ENCODE measurements at regions not wholly inside any gene's neighbourhood (a gene's known extent, or its start where the extent isn't known, plus 50 kb on each side); places are given as distances from the start of the nearest gene placed in this dataset.
"Not testable (repeated sequence)": the region's sequence is repeated elsewhere in the genome, so short reads cannot be mapped to it uniquely, and the experiment has no call there.

- POLR2A ChIA-PET = no interaction called here
- no peak for TF ChIP-seq BHLHE40 (IDR thresholded peaks at IDR 0.05; ENCODE audit: borderline replicate concordance)
- no peak for TF ChIP-seq TARDBP (IDR thresholded peaks at IDR 0.05)
- TF ChIP-seq PKNOX1 (IDR thresholded peaks at IDR 0.05) = no peak
- TF ChIP-seq L3MBTL2 (conservative IDR thresholded peaks at IDR 0.05) = no peak
- TF ChIP-seq FOXA1 (IDR thresholded peaks at IDR 0.05) = no peak
- no peak for TF ChIP-seq CTBP1 (IDR thresholded peaks at IDR 0.05; ENCODE audit: borderline replicate concordance)
- TF ChIP-seq ELF4 (IDR thresholded peaks at IDR 0.05) = no peak
- no peak for TF ChIP-seq ARNT (IDR thresholded peaks at IDR 0.05)
- no peak for TF ChIP-seq SP1 (IDR thresholded peaks at IDR 0.05)
- TF ChIP-seq SUZ12 (IDR thresholded peaks at IDR 0.05) = no peak
These were observed 134.9 kb downstream of the TFCP2L1 start for GRCh38 chr2:121150126-121150525.

GRCh38 chr2:121150713-121151112 is 134.3 kb downstream of the TFCP2L1 start:
- TF ChIP-seq ZNF384 (IDR thresholded peaks at IDR 0.05) = no peak
- no peak for TF ChIP-seq SUZ12 (IDR thresholded peaks at IDR 0.05)
- no peak for TF ChIP-seq TARDBP (IDR thresholded peaks at IDR 0.05)
- TF ChIP-seq ARNT (IDR thresholded peaks at IDR 0.05) = no peak
- no peak for TF ChIP-seq SP1 (IDR thresholded peaks at IDR 0.05)
- no peak for TF ChIP-seq FOXA1 (IDR thresholded peaks at IDR 0.05)
- TF ChIP-seq BHLHE40 (IDR thresholded peaks at IDR 0.05; ENCODE audit: borderline replicate concordance) = no peak
- no peak for TF ChIP-seq ELF4 (IDR thresholded peaks at IDR 0.05)
- TF ChIP-seq FOXM1 (IDR thresholded peaks at IDR 0.05; ENCODE audit: borderline replicate concordance) = no peak
- TF ChIP-seq CTBP1 (IDR thresholded peaks at IDR 0.05; ENCODE audit: borderline replicate concordance) = no peak
- ChIA-PET POLR2A (no interaction called here), CTCF (interaction anchor here (0.6 to 1.3 kb wide), 3 partner anchors 9 to 22 kb away, joined by 3 to 5 read pairs (median 4); no protein-coding TSS in a partner anchor)
- DNase-seq (ENCODE audit: extremely low spot score) = no peak

More at GRCh38 chr2:121150126-121150525, 134.9 kb downstream of the TFCP2L1 start:
- DNase-seq (ENCODE audit: extremely low spot score) = no peak
- CTCF ChIA-PET = interaction anchor here (0.6 to 1.3 kb wide), 2 partner anchors 20 to 22 kb away, joined by 4 to 5 read pairs; no protein-coding TSS in a partner anchor

- CTCF ChIA-PET = interaction anchor here (0.6 to 1.1 kb wide), 3 partner anchors 9 to 436 kb away, joined by 3 read pairs; no protein-coding TSS in a partner anchor
These were observed 133.5 kb downstream of the TFCP2L1 start for GRCh38 chr2:121151311-121152109.

GRCh38 chr2:121152861-121153260 is 132.1 kb downstream of the TFCP2L1 start:
- ChIA-PET POLR2A (no interaction called here), CTCF (no interaction called here)
- TF ChIP-seq HDGF (IDR thresholded peaks at IDR 0.05; ENCODE audit: borderline replicate concordance) (no peak), NFRKB (IDR thresholded peaks at IDR 0.05) (no peak), LEF1 (IDR thresholded peaks at IDR 0.05; ENCODE audit: borderline replicate concordance) (no peak), CTBP1 (IDR thresholded peaks at IDR 0.05; ENCODE audit: borderline replicate concordance) (no peak)
- DNase-seq (ENCODE audit: extremely low spot score) = no peak

More at GRCh38 chr2:121151311-121152109, 133.5 kb downstream of the TFCP2L1 start:
- TF ChIP-seq FOXK2 (IDR thresholded peaks at IDR 0.05) (no peak), PKNOX1 (IDR thresholded peaks at IDR 0.05) (no peak), SP1 (IDR thresholded peaks at IDR 0.05) (no peak), BHLHE40 (IDR thresholded peaks at IDR 0.05; ENCODE audit: borderline replicate concordance) (no peak)
- DNase-seq (ENCODE audit: extremely low spot score) = no peak
- POLR2A ChIA-PET = no interaction called here

GRCh38 chr2:121153516-121153915 is 131.5 kb downstream of the TFCP2L1 start:
- DNase-seq (ENCODE audit: extremely low spot score) = no peak
- TF ChIP-seq FOXA1 (IDR thresholded peaks at IDR 0.05) = no peak
- no peak for TF ChIP-seq LEF1 (IDR thresholded peaks at IDR 0.05; ENCODE audit: borderline replicate concordance)
- TF ChIP-seq L3MBTL2 (conservative IDR thresholded peaks at IDR 0.05) = no peak
- no peak for TF ChIP-seq ARNT (IDR thresholded peaks at IDR 0.05)
- TF ChIP-seq TARDBP (IDR thresholded peaks at IDR 0.05) = no peak
- TF ChIP-seq NFRKB (IDR thresholded peaks at IDR 0.05) = no peak
- no peak for TF ChIP-seq PKNOX1 (IDR thresholded peaks at IDR 0.05)
- no peak for TF ChIP-seq FOXM1 (IDR thresholded peaks at IDR 0.05; ENCODE audit: borderline replicate concordance)
- POLR2A ChIA-PET = no interaction called here
- CTCF ChIA-PET = no interaction called here

GRCh38 chr2:121155502-121156056 is 129.4 kb downstream of the TFCP2L1 start:
- ChIA-PET POLR2A (no interaction called here), CTCF (interaction anchor here (1.5 kb wide), 1 partner anchor 27 kb away, joined by 6 read pairs; no protein-coding TSS in a partner anchor)
- TF ChIP-seq L3MBTL2 (conservative IDR thresholded peaks at IDR 0.05) = no peak
- TF ChIP-seq BHLHE40 (IDR thresholded peaks at IDR 0.05; ENCODE audit: borderline replicate concordance) = no peak
- DNase-seq (ENCODE audit: extremely low spot score) = no peak

- DNase-seq (ENCODE audit: extremely low spot score); POLR2A ChIA-PET; CTCF ChIA-PET: not testable (repeated sequence)
These were observed 127.5 kb downstream of the TFCP2L1 start for GRCh38 chr2:121157481-121157880.
